ENCODE measurements at regions not wholly inside any gene's neighbourhood (a gene's known extent, or its start where the extent isn't known, plus 50 kb on each side); places are given as distances from the start of the nearest gene placed in this dataset.

DNA sequence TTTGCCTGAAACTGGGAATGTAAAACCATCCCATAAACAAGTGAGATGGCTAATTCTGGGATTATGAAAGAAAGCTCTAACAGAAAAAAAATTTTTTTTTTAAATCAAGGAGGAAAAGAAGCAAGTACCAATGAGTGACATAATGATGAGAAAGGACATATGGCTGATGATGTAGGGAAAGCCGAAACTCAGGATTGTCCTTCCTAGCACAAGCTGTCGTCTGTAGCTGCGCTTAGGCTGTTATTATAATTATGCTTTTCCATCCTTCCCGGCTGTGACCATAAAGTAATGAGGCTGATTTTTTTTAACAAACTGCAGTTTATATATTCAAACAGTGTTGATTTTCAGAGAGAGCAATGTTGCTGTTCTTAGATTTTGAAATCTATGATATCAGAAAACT, 209.8 kb upstream of the NOCT start:
- H3K27me3 Mint-ChIP-seq (ENCODE audit: unreplicated experiment): no peaks in the 10 kb centered on the region
- no peaks in the 10 kb centered on the region for H3K36me3 Mint-ChIP-seq (ENCODE audit: low read depth, unreplicated experiment)
- DNase-seq (ENCODE audit: low spot score): no peak
- TF ChIP-seq, protein P1, sequence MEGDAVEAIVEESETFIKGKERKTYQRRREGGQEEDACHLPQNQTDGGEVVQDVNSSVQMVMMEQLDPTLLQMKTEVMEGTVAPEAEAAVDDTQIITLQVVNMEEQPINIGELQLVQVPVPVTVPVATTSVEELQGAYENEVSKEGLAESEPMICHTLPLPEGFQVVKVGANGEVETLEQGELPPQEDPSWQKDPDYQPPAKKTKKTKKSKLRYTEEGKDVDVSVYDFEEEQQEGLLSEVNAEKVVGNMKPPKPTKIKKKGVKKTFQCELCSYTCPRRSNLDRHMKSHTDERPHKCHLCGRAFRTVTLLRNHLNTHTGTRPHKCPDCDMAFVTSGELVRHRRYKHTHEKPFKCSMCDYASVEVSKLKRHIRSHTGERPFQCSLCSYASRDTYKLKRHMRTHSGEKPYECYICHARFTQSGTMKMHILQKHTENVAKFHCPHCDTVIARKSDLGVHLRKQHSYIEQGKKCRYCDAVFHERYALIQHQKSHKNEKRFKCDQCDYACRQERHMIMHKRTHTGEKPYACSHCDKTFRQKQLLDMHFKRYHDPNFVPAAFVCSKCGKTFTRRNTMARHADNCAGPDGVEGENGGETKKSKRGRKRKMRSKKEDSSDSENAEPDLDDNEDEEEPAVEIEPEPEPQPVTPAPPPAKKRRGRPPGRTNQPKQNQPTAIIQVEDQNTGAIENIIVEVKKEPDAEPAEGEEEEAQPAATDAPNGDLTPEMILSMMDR (IDR thresholded peaks at IDR 0.05; ENCODE audit: unreplicated experiment): no peak
- H3K4me1 Mint-ChIP-seq (ENCODE audit: unreplicated experiment): no peaks in the 10 kb centered on the region
- H3K4me3 Mint-ChIP-seq (ENCODE audit: unreplicated experiment): no peak overlapping the region
- no peaks in the 10 kb centered on the region for H3K9me3 Mint-ChIP-seq (ENCODE audit: unreplicated experiment)
- H3K27ac Mint-ChIP-seq (ENCODE audit: unreplicated experiment): no peak overlapping the region

DNA sequence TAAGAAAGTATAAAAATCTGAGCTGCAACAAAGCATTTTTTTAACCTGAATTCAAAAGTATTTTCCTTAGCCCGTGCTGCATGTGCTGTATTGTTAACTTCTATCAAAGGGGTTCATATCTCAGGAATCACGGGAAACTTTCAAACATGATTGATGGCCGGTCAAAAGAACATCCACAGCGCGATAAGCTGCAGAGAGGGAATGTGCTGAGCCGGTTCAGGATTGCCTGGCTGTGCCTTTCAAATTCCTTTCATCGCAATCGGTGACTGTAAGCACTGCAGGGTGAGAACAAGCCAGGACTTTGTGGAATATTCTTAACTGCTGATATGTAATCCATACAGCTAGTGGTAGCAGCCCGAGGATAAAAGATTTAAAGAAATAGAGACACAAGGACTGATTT, 210.9 kb upstream of the NOCT start:
- H3K4me1 Mint-ChIP-seq (ENCODE audit: unreplicated experiment): no peaks in the 10 kb centered on the region
- no peaks in the 10 kb centered on the region for H3K36me3 Mint-ChIP-seq (ENCODE audit: low read depth, unreplicated experiment)
- TF ChIP-seq, protein P1 (IDR thresholded peaks at IDR 0.05; ENCODE audit: unreplicated experiment): no peak
- H3K9me3 Mint-ChIP-seq (ENCODE audit: unreplicated experiment): no peaks in the 10 kb centered on the region
- no peaks in the 10 kb centered on the region for H3K27me3 Mint-ChIP-seq (ENCODE audit: unreplicated experiment)
- H3K27ac Mint-ChIP-seq (ENCODE audit: unreplicated experiment): no peak overlapping the region
- H3K4me3 Mint-ChIP-seq (ENCODE audit: unreplicated experiment): no peak overlapping the region
- no peak for DNase-seq (ENCODE audit: low spot score)

DNA sequence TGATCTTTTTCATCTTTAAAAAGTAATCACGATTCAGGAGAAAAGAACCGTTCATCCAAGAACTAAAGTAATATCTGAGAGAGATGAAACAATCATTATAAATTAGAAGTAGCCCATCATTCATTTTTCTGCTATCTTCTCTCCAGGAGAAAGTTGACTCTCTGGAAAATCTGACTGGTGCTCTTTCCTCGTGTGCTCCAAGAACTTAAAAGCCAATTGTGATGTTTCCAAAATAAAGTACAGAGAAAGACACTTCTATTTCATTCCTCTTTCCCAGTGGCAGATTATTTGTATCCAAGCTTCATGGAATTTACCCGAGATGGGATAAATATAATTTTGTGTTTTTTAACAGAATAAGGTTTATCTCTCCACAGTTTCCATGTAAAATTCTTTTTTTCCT, 212.5 kb upstream of the NOCT start:
- peaks cover 4% of the 10 kb centered on the region for H3K4me1 Mint-ChIP-seq (ENCODE audit: unreplicated experiment)
- H3K27ac Mint-ChIP-seq (ENCODE audit: unreplicated experiment): no peak overlapping the region
- TF ChIP-seq, protein P1 (IDR thresholded peaks at IDR 0.05; ENCODE audit: unreplicated experiment): no peak
- H3K4me3 Mint-ChIP-seq (ENCODE audit: unreplicated experiment): no peak overlapping the region
- H3K9me3 Mint-ChIP-seq (ENCODE audit: unreplicated experiment): no peaks in the 10 kb centered on the region
- no peaks in the 10 kb centered on the region for H3K27me3 Mint-ChIP-seq (ENCODE audit: unreplicated experiment)
- H3K36me3 Mint-ChIP-seq (ENCODE audit: low read depth, unreplicated experiment): no peaks in the 10 kb centered on the region
- DNase-seq (ENCODE audit: low spot score): no peak

DNA sequence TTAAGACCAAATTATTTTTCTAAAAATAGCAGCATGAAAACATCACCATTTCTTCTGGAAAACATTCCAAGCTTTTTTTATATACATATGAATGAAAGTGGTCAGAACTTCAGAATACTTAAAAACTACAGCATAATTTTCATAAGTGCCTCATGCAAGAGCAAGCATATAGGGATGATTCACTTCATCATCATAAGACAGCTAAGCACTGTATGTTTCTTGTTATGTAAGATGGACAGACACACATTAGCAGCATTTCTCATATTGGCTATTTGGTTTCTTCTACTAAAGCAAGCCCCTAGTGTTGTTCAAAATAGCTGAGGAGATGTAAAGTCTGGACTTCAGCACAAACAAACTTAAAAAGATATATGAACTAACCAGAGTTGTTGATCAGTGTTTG, 213.1 kb upstream of the NOCT start:
- no peak overlapping the region for H3K27ac Mint-ChIP-seq (ENCODE audit: unreplicated experiment)
- H3K36me3 Mint-ChIP-seq (ENCODE audit: low read depth, unreplicated experiment): no peaks in the 10 kb centered on the region
- no peaks in the 10 kb centered on the region for H3K27me3 Mint-ChIP-seq (ENCODE audit: unreplicated experiment)
- no peak overlapping the region for H3K4me3 Mint-ChIP-seq (ENCODE audit: unreplicated experiment)
- DNase-seq (ENCODE audit: low spot score): no peak
- H3K4me1 Mint-ChIP-seq (ENCODE audit: unreplicated experiment): peaks cover 4% of the 10 kb centered on the region
- TF ChIP-seq, protein P1 (IDR thresholded peaks at IDR 0.05; ENCODE audit: unreplicated experiment): no peak
- H3K9me3 Mint-ChIP-seq (ENCODE audit: unreplicated experiment): no peaks in the 10 kb centered on the region

DNA sequence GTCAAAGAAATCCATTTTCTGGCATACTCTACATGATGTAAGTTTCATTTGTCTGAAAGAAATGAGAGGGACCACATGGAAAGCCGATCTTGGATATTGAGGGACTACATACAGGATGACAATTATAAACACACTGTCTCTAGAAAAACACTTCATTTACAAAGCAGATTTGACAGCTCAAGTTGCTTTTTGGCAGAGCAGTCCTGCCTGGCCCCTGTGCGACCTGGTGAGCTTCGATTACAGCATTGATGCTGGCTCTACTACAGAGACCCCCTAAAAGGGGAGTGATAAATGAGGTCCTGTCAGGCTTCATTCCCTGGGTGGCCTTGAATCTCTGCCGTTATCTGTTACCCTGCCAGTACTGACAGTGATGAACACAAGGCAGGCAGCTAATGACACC, 215.2 kb upstream of the NOCT start:
- H3K27me3 Mint-ChIP-seq (ENCODE audit: unreplicated experiment): peaks cover 1% of the 10 kb centered on the region

More for the DNA sequence above, 215.2 kb upstream of the NOCT start:
- TF ChIP-seq, protein P1 (IDR thresholded peaks at IDR 0.05; ENCODE audit: unreplicated experiment): no peak
- no peak overlapping the region for H3K4me3 Mint-ChIP-seq (ENCODE audit: unreplicated experiment)
- no peaks in the 10 kb centered on the region for H3K36me3 Mint-ChIP-seq (ENCODE audit: low read depth, unreplicated experiment)
- H3K27ac Mint-ChIP-seq (ENCODE audit: unreplicated experiment): no peak overlapping the region
- DNase-seq (ENCODE audit: low spot score): no peak
- peaks cover 4% of the 10 kb centered on the region for H3K4me1 Mint-ChIP-seq (ENCODE audit: unreplicated experiment)
- H3K9me3 Mint-ChIP-seq (ENCODE audit: unreplicated experiment): no peaks in the 10 kb centered on the region

Data from endothelial cell (in vitro differentiated cells).